AG10803 (cell line): ENCODE measurements at regions not wholly inside any gene's neighbourhood (a gene's known extent, or its start where the extent isn't known, plus 50 kb on each side); places are given as distances from the start of the nearest gene placed in this dataset.
A peak's percentile ranks its signal among the peaks of the same experiment; 100 is the strongest.
"Not testable (repeated sequence)": the region's sequence is repeated elsewhere in the genome, so short reads cannot be mapped to it uniquely, and the experiment has no call there.

Experiments used
- DNase-seq: peaks from one replicate; pipeline ENCODE4 v3.0.0; 2010; ENCODE audit warnings: low read depth
- H3K4me3 ChIP-seq: 2 replicates; pipeline ENCODE4 v1.5.1; 2011; ENCODE audit warnings: mild to moderate bottlenecking, low read length, control low read depth
- CTCF ChIP-seq: conservative IDR thresholded peaks from 2 replicates; pipeline ENCODE4 v1.5.1; 2011; ENCODE audit warnings: mild to moderate bottlenecking, low read length, control low read depth, inconsistent platforms

GRCh38 chr5:57718155-57718554 lies 235.5 kb upstream of the ACTBL2 start:
- no peak overlapping the region for H3K4me3 ChIP-seq
- DNase-seq: peak; percentile 80
- TF ChIP-seq CTCF: no peak

- TF ChIP-seq CTCF: no peak
- DNase-seq: no peak
Measured at GRCh38 chr5:57717555-57717954, 234.9 kb upstream of the ACTBL2 start.

GRCh38 chr5:57716661-57717060 lies 234.1 kb upstream of the ACTBL2 start:
- TF ChIP-seq CTCF: no peak
- no peak for DNase-seq
- no peak overlapping the region for H3K4me3 ChIP-seq

More at GRCh38 chr5:57717555-57717954, 234.9 kb upstream of the ACTBL2 start:
- H3K4me3 ChIP-seq: no peak overlapping the region

GRCh38 chr5:57715296-57715695 lies 232.7 kb upstream of the ACTBL2 start:
- no peak for DNase-seq
- H3K4me3 ChIP-seq: no peak overlapping the region
- no peak for TF ChIP-seq CTCF

GRCh38 chr5:57713535-57713934 lies 230.9 kb upstream of the ACTBL2 start:
- not testable (repeated sequence) for DNase-seq, H3K4me3 ChIP-seq

- no peak for DNase-seq
- H3K4me3 ChIP-seq: no peak overlapping the region
- TF ChIP-seq CTCF: no peak
Measured at GRCh38 chr5:57711946-57712345, 229.3 kb upstream of the ACTBL2 start.

GRCh38 chr5:57711471-57711870 lies 228.9 kb upstream of the ACTBL2 start:
- no peak overlapping the region for H3K4me3 ChIP-seq
- DNase-seq: no peak
- no peak for TF ChIP-seq CTCF

GRCh38 chr5:57710126-57710525 lies 227.5 kb upstream of the ACTBL2 start:
- peak; percentile 8 for DNase-seq
- TF ChIP-seq CTCF: no peak
- H3K4me3 ChIP-seq: no peak overlapping the region
